ENCODE measurements at regions not wholly inside any gene's neighbourhood (a gene's known extent, or its start where the extent isn't known, plus 50 kb on each side); places are given as distances from the start of the nearest gene placed in this dataset.

DNA sequence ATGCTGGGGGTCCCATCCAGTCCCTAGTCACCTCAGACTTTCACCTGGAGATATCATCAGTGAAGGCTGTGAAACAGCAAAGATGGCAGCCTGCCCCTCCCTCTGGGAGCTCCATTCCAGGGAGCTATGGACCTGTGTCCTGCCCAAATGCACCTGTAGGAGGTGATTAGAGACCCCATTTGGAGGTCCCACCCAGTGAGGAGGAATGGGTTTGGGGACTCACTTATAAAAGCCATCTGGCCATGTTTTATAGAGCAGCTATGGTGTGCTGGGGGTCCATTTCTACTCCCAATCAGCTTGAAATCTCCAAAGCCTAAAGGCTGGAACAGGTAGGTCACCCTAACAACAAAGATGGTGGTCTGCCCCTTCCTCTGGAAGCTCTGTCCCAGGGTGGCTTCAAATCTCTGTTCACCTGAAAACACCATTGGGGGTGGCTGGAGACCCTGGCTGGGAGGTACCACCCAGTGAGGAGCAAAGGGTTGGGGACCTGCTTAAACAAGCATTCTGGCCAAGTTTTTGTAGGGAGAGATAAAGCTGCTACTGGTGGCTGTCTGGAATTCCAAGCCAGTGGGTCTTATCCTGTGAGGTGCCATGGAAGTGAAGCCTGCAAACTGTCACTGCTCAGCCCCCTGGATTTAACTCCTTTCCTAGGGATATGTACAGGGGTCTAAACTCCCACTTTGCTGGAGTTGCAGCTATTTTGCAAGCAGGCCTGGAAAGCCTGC is 182.3 kb downstream of the RASSF9 start:
- TF ChIP-seq, protein P1, sequence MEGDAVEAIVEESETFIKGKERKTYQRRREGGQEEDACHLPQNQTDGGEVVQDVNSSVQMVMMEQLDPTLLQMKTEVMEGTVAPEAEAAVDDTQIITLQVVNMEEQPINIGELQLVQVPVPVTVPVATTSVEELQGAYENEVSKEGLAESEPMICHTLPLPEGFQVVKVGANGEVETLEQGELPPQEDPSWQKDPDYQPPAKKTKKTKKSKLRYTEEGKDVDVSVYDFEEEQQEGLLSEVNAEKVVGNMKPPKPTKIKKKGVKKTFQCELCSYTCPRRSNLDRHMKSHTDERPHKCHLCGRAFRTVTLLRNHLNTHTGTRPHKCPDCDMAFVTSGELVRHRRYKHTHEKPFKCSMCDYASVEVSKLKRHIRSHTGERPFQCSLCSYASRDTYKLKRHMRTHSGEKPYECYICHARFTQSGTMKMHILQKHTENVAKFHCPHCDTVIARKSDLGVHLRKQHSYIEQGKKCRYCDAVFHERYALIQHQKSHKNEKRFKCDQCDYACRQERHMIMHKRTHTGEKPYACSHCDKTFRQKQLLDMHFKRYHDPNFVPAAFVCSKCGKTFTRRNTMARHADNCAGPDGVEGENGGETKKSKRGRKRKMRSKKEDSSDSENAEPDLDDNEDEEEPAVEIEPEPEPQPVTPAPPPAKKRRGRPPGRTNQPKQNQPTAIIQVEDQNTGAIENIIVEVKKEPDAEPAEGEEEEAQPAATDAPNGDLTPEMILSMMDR (conservative IDR thresholded peaks at IDR 0.05): no peak
- TF ChIP-seq EZH2 (IDR thresholded peaks at IDR 0.05; ENCODE audit: low read depth): no peak

Data from PC-9 (cell line).